ENCODE measurements at regions not wholly inside any gene's neighbourhood (a gene's known extent, or its start where the extent isn't known, plus 50 kb on each side); places are given as distances from the start of the nearest gene placed in this dataset.

DNA sequence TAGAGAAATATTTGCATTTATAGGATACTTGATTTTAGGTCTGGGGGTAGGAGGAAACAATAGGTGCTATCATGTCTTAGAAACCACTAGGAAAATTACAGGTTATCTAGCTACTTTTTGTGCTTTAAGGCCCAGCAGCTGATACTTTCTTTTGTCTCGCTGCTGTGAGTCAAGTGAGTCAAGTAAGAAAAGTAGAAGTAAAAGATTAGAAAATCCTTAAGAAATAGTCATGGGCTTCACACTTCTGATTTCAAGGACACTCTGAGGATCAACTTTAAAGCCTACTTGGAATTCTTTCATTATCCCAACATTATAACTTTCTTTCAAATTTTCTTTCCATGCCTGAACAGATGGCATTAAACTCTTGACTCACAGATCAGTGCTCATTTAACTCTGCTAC is 95.2 kb upstream of the RBMS3 start:
- no peak overlapping the region for H3K56ac ChIP-seq (replicated peaks; ENCODE audit: insufficient read length, low read depth, low read length)
- 81% methylated on average over 1 of the region's 1 CpG; no CpG with 5 or more reads in 1 of the 2 experiments for WGBS, 2 experiments (ENCODE audit: extremely low coverage in 1 of 2, insufficient coverage in 1 of 2, insufficient read length in 1 of 2, insufficient replicate concordance in 2 of 2, low coverage in 1 of 2, low lambda C conversion rate in 2 of 2, missing lambda C conversion rate in 1 of 2)
- H3K27me3 ChIP-seq (replicated peaks in 1 of 4; ENCODE audit: control insufficient read depth in 3 of 4, extremely low read depth in 1 of 4, insufficient read depth in 3 of 4, low read length in 3 of 4), result no peaks in the 10 kb centered on the region
- no peak overlapping the region for H3K14ac ChIP-seq (ENCODE audit: insufficient read length)
- H3K4me2 ChIP-seq (ENCODE audit: insufficient read depth in 1 of 2, low read depth in 2 of 2, low read length in 2 of 2), result no peak overlapping the region
- ChIA-PET POLR2A (ENCODE audit: partially characterized antibody) (no interaction called here), CTCF (ENCODE audit: partially characterized antibody) (no interaction called here)
- no peak overlapping the region for H2BK15ac ChIP-seq (ENCODE audit: low read length)
- TF ChIP-seq, protein P1, sequence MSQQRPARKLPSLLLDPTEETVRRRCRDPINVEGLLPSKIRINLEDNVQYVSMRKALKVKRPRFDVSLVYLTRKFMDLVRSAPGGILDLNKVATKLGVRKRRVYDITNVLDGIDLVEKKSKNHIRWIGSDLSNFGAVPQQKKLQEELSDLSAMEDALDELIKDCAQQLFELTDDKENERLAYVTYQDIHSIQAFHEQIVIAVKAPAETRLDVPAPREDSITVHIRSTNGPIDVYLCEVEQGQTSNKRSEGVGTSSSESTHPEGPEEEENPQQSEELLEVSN (IDR thresholded peaks at IDR 0.05), result no peak
- TF ChIP-seq EP300 (IDR thresholded peaks at IDR 0.05; ENCODE audit: borderline replicate concordance in 1 of 2, low read depth in 2 of 2, low read length in 2 of 2) (no peak), CHD2 (IDR thresholded peaks at IDR 0.05; ENCODE audit: low read length) (no peak), BCL11A (IDR thresholded peaks at IDR 0.05; ENCODE audit: low read depth in 2 of 2, low read length in 2 of 2) (no peak), HDAC2 (IDR thresholded peaks at IDR 0.05; ENCODE audit: borderline replicate concordance in 1 of 2, low read depth in 2 of 2, low read length in 2 of 2) (no peak), HDAC6 (IDR thresholded peaks at IDR 0.05; ENCODE audit: low read depth, low read length) (no peak), KDM1A (IDR thresholded peaks at IDR 0.05; ENCODE audit: borderline replicate concordance, low read length) (no peak), SRF (IDR thresholded peaks at IDR 0.05; ENCODE audit: low read depth, low read length) (no peak), CBX8 (IDR thresholded peaks at IDR 0.05; ENCODE audit: borderline replicate concordance, low read depth, low read length) (no peak)
- no peak for DNase-seq (ENCODE audit: low read depth in 1 of 2, low spot score in 2 of 2)
- H4K91ac ChIP-seq (replicated peaks; ENCODE audit: insufficient read length, low read length), result no peak overlapping the region
- no peaks in the 10 kb centered on the region for H3K79me1 ChIP-seq (ENCODE audit: low read depth, low read length)
- H2BK12ac ChIP-seq (ENCODE audit: low read depth, low read length), result no peak overlapping the region
- no peak overlapping the region for H2AK5ac ChIP-seq (ENCODE audit: low read depth, low read length)
- H4K5ac ChIP-seq (ENCODE audit: insufficient read length, low read depth, low read length), result no peak overlapping the region
- H3K23me2 ChIP-seq (ENCODE audit: low read depth, low read length), result no peaks in the 10 kb centered on the region; the same call in 1 of the 2 replicates
- no peak overlapping the region for H2BK20ac ChIP-seq (ENCODE audit: low read length)
- FAIRE-seq, result no peak
- no peak overlapping the region for H2BK120ac ChIP-seq (replicated peaks; ENCODE audit: low read depth, low read length)
- H3K79me2 ChIP-seq (ENCODE audit: control insufficient read depth in 1 of 2, insufficient read depth in 2 of 2, low read length in 2 of 2), result no peaks in the 10 kb centered on the region
- H3K18ac ChIP-seq (ENCODE audit: extremely low read depth, low read length), result no peak overlapping the region
- H4K8ac ChIP-seq (ENCODE audit: extremely low read depth, insufficient read depth, low read length), result no peak overlapping the region
- H3K23ac ChIP-seq (ENCODE audit: insufficient read length), result no peak overlapping the region
- H3K27ac ChIP-seq (ENCODE audit: low read depth, low read length), result no peak overlapping the region
- no peak overlapping the region for H3K9ac ChIP-seq (replicated peaks in 1 of 4; ENCODE audit: extremely low read depth in 1 of 4, low read depth in 3 of 4, low read length in 3 of 4)
- H3K36me3 ChIP-seq (ENCODE audit: control insufficient read depth in 2 of 4, insufficient read depth in 4 of 4, low read length in 3 of 4), result no peaks in the 10 kb centered on the region
- no peak overlapping the region for H2AFZ ChIP-seq (ENCODE audit: low read length)
- no peak overlapping the region for H3K4me3 ChIP-seq (ENCODE audit: extremely low read depth in 1 of 4, insufficient read depth in 2 of 4, low read depth in 3 of 4, low read length in 4 of 4)
- H4K20me1 ChIP-seq (replicated peaks in 1 of 2; ENCODE audit: control insufficient read depth in 1 of 2, insufficient read depth in 2 of 2, low read length in 2 of 2), result no peaks in the 10 kb centered on the region
- no peaks in the 10 kb centered on the region for H3K4me1 ChIP-seq (replicated peaks in 1 of 4; ENCODE audit: control insufficient read depth in 3 of 4, insufficient read depth in 4 of 4, low read length in 3 of 4)
- no peaks in the 10 kb centered on the region for H3K9me3 ChIP-seq (ENCODE audit: insufficient read depth in 2 of 2, low read depth in 1 of 2, low read length in 1 of 2)
- no peak overlapping the region for H2BK5ac ChIP-seq (ENCODE audit: low read depth, low read length)
- no peak overlapping the region for H3K4ac ChIP-seq (replicated peaks; ENCODE audit: insufficient read length, low read depth, low read length)

Measured in H1 (cell line).